GM12873 (cell line): ENCODE measurements at regions not wholly inside any gene's neighbourhood (a gene's known extent, or its start where the extent isn't known, plus 50 kb on each side); places are given as distances from the start of the nearest gene placed in this dataset.

Source experiments
- TF ChIP-seq, protein P1 (sequence below): IDR thresholded peaks from 2 replicates; pipeline ENCODE4 v1.5.1; 2012; ENCODE audit warnings: low read depth, mild to moderate bottlenecking, moderate library complexity, low read length, control low read depth; ENCODE audit not compliant: insufficient read depth; ENCODE audit errors: missing control alignments

GRCh38 chr4:72942565-72942964, 127.0 kb downstream of the COX18 start:
- TF ChIP-seq, protein P1, sequence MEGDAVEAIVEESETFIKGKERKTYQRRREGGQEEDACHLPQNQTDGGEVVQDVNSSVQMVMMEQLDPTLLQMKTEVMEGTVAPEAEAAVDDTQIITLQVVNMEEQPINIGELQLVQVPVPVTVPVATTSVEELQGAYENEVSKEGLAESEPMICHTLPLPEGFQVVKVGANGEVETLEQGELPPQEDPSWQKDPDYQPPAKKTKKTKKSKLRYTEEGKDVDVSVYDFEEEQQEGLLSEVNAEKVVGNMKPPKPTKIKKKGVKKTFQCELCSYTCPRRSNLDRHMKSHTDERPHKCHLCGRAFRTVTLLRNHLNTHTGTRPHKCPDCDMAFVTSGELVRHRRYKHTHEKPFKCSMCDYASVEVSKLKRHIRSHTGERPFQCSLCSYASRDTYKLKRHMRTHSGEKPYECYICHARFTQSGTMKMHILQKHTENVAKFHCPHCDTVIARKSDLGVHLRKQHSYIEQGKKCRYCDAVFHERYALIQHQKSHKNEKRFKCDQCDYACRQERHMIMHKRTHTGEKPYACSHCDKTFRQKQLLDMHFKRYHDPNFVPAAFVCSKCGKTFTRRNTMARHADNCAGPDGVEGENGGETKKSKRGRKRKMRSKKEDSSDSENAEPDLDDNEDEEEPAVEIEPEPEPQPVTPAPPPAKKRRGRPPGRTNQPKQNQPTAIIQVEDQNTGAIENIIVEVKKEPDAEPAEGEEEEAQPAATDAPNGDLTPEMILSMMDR = no peak

DNA sequence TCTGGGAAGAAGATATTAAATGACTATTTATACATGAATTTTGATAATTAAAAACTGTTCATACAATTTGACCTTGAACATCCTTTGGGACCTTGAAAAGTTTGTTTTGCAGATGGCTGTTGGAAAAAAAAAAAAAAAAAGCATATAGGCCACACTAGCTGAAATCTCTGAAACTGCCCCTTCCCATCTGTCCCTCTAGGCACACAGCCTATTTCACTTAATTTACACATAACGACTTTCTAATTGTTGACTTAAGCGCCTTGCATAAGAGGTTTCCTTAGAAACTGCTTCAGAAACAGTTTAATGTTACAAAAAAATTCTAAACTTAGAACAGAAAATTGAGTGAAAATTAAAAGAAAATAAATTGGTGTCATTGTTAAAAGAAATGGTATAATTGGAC, 131.0 kb downstream of the COX18 start:
- TF ChIP-seq, protein P1 = no peak

GRCh38 chr4:72935462-72935861, 134.1 kb downstream of the COX18 start:
- TF ChIP-seq, protein P1 = no peak

GRCh38 chr4:72933029-72933428, 136.5 kb downstream of the COX18 start:
- TF ChIP-seq, protein P1 = no peak

GRCh38 chr4:72931346-72931745, 138.2 kb downstream of the COX18 start:
- TF ChIP-seq, protein P1 = no peak

GRCh38 chr4:72924814-72925213, 144.7 kb downstream of the COX18 start:
- TF ChIP-seq, protein P1 = no peak

GRCh38 chr4:72919937-72920336, 149.6 kb downstream of the COX18 start:
- TF ChIP-seq, protein P1 = no peak
